HCT116 (cell line): ENCODE measurements at regions not wholly inside any gene's neighbourhood (a gene's known extent, or its start where the extent isn't known, plus 50 kb on each side); places are given as distances from the start of the nearest gene placed in this dataset.

Experiments
- ATAC-seq: fragments of 200-7000 bp; cut with Tn5 transposase; 2 replicates; pipeline ENCODE4 v1.9.1; 2020; ENCODE audit warnings: mild to moderate bottlenecking, moderate library complexity
- BruUV-seq: library from RNA; stranded (reverse); fragments of 400-500 nt; replicated peaks from 2 replicates; lab custom pipeline; 2021; lab: Mats Ljungman, UMichigan
- CTCF ChIA-PET: fragments of 300-600 bp; sonication (Branson Sonifier 250); formaldehyde crosslinking; loops from one replicate; lab custom pipeline; 2021; ENCODE audit warnings: antibody characterized with exemption; lab: Charles Lee
- POLR2A ChIA-PET: fragments of 300-600, 350-600 bp; sonication (Branson Sonifier 250); formaldehyde crosslinking; loops from one replicate; lab custom pipeline; 2021; ENCODE audit warnings: antibody characterized with exemption; lab: Charles Lee
- RAD21 ChIA-PET, 2 experiments: fragments of 300-600 bp; sonication (Branson Sonifier 250); formaldehyde crosslinking; loops; one replicate each; lab custom pipeline; 2023; ENCODE audit warnings: low total read pairs in 2 of 2; ENCODE audit not compliant: uncharacterized antibody in 2 of 2, unreplicated experiment in 2 of 2, low non-redundant PET in 1 of 2; lab: Charles Lee
- DNase-seq: peaks from one replicate; pipeline ENCODE4 v3.0.0-alpha.2; 2010; ENCODE audit warnings: low read depth, low spot score
- H2AFZ ChIP-seq: fragments of 200-600 bp; shearing (Covaris generic), sonication (generic); 2 replicates; pipeline ENCODE4 v1.6.1; 2017; ENCODE audit warnings: low read depth, mixed run types, mixed read lengths, antibody characterized with exemption, low read length; ENCODE audit not compliant: poor library complexity, severe bottlenecking
- H3K27ac ChIP-seq: 2 replicates; pipeline ENCODE4 v1.5.1; 2012; ENCODE audit warnings: low read depth, low read length
- H3K27me3 ChIP-seq: fragments of 200-600 bp; sonication (generic); 2 replicates; pipeline ENCODE4 v1.6.1; 2016; ENCODE audit warnings: mixed run types, low read length, mixed read lengths; ENCODE audit not compliant: insufficient read depth
- H3K36me3 ChIP-seq, 2 experiments: fragments of 200-500 bp in 1 of 2; fragments of 200-600 bp in 1 of 2; sonication (Bioruptor generic) in 1 of 2; sonication (generic) in 1 of 2; 2 replicates each; pipeline versions ENCODE4 v1.5.1 to v1.6.1; 2014 to 2016; ENCODE audit warnings: low read length in 2 of 2, inconsistent platforms in 1 of 2, mixed read lengths in 1 of 2, mixed run types in 1 of 2; ENCODE audit not compliant: insufficient read depth in 2 of 2, control insufficient read depth in 1 of 2
- H3K4me1 ChIP-seq, 2 experiments: fragments of 200-600 bp in 1 of 2; sonication (generic) in 1 of 2; 2 replicates each; pipeline versions ENCODE4 v1.5.1 to v1.6.1; 2012 to 2017; ENCODE audit warnings: low read length in 2 of 2, inconsistent platforms in 1 of 2, mild to moderate bottlenecking in 1 of 2, mixed read lengths in 1 of 2, mixed run types in 1 of 2, moderate library complexity in 1 of 2; ENCODE audit not compliant: insufficient read depth in 2 of 2, control insufficient read depth in 1 of 2
- H3K4me2 ChIP-seq: fragments of 200-600 bp; sonication (generic); 2 replicates; pipeline ENCODE4 v1.6.1; 2017; ENCODE audit warnings: mixed run types, low read length, mixed read lengths
- H3K4me3 ChIP-seq, 2 experiments: fragments of 200-600 bp in 1 of 2; sonication (generic) in 1 of 2; replicated peaks in 1 of 2; 2 replicates each; pipeline ENCODE4 v1.5.1; 2011 to 2016; ENCODE audit warnings: low read length in 2 of 2, control low read depth in 1 of 2, low read depth in 1 of 2, mild to moderate bottlenecking in 1 of 2, mixed read lengths in 1 of 2, mixed run types in 1 of 2
- H3K79me2 ChIP-seq: fragments of 200-600 bp; sonication (generic); 2 replicates; pipeline ENCODE4 v1.6.1; 2017; ENCODE audit warnings: mild to moderate bottlenecking, mixed run types, low read length, moderate library complexity, mixed read lengths; ENCODE audit not compliant: insufficient read depth
- H3K9ac ChIP-seq: fragments of 200-600 bp; sonication (generic); 2 replicates; pipeline ENCODE4 v1.6.1; 2016; ENCODE audit warnings: low read length, mixed read lengths
- H3K9me2 ChIP-seq: fragments of 200-600 bp; sonication (generic), shearing (Covaris generic); 2 replicates; pipeline ENCODE4 v1.6.1; 2017; ENCODE audit warnings: mixed run types, mild to moderate bottlenecking, moderate library complexity; ENCODE audit not compliant: insufficient read depth
- H3K9me3 ChIP-seq, 2 experiments: fragments of 200-500 bp in 1 of 2; fragments of 200-600 bp in 1 of 2; sonication (Bioruptor generic) in 1 of 2; sonication (generic) in 1 of 2; 2 replicates each; pipeline ENCODE4 v1.6.1; 2014 to 2017; ENCODE audit warnings: low read length in 2 of 2, mixed read lengths in 2 of 2, inconsistent platforms in 1 of 2, low read depth in 1 of 2, mild to moderate bottlenecking in 1 of 2, mixed run types in 1 of 2, moderate library complexity in 1 of 2; ENCODE audit not compliant: control insufficient read depth in 1 of 2, insufficient read depth in 1 of 2
- H4K20me1 ChIP-seq: fragments of 200-600 bp; sonication (generic), shearing (Covaris generic); 2 replicates; pipeline ENCODE4 v1.6.1; 2017; ENCODE audit warnings: mixed run types, mild to moderate bottlenecking, moderate library complexity; ENCODE audit not compliant: insufficient read depth
- ELF1 ChIP-seq: IDR thresholded peaks from 2 replicates; pipeline ENCODE4 v1.6.1; 2012; ENCODE audit warnings: low read depth, borderline replicate concordance
- EZH2 ChIP-seq: fragments of 200-600 bp; sonication (generic); IDR thresholded peaks from 2 replicates; pipeline ENCODE4 v1.6.1; 2017; ENCODE audit warnings: antibody characterized with exemption, mixed run types
- POLR2AphosphoS5 ChIP-seq: IDR thresholded peaks from 2 replicates; pipeline ENCODE4 v1.6.1; 2011; ENCODE audit warnings: mild to moderate bottlenecking, low read depth, low read length, moderate library complexity
- RAD21 ChIP-seq: IDR thresholded peaks from 2 replicates; pipeline ENCODE4 v1.6.1; 2012; ENCODE audit warnings: low read depth, mild to moderate bottlenecking
- SIN3A ChIP-seq: IDR thresholded peaks from 2 replicates; pipeline ENCODE4 v1.6.1; 2012; ENCODE audit warnings: low read depth
- SP1 ChIP-seq: IDR thresholded peaks from 2 replicates; pipeline ENCODE4 v1.6.1; 2012; ENCODE audit warnings: low read depth
- ZNF274 ChIP-seq: fragments of 200-500 bp; sonication (Bioruptor generic); IDR thresholded peaks from 2 replicates; pipeline ENCODE4 v1.6.1; 2014; ENCODE audit warnings: mild to moderate bottlenecking, low read depth, low read length, inconsistent platforms
- intact Hi-C: fragments of 100-400 bp; cut with micrococcal nuclease; formaldehyde crosslinking; loops from 2 replicates; pipeline ENCODE4 v1.10.0; 2022
- TF ChIP-seq, protein P1 (sequence below): IDR thresholded peaks from 2 replicates; pipeline ENCODE4 v1.6.1; 2011; ENCODE audit warnings: mild to moderate bottlenecking, low read length, moderate library complexity; ENCODE audit not compliant: insufficient replicate concordance; ENCODE audit errors: extremely low read depth

DNA sequence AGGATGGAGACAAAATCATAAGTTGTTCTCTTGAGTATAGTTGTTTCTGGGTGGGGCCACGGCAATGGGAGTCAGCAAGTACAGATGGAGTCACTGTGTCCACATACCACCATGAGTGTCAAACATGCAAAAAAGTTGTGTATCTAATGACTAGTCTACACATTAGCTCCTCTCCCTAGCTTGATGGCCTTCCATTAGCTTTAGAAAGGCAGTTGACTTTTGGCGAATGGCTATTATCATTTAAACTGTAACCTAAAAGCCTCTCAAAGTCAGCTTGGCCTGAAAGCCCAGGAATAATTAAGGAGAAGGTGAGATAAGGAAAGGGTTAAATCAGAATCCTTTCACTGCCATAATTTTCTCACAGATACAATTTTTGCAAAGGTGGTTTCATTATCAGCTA, 95.5 kb upstream of the MEOX2 start (continued):
- TF ChIP-seq SIN3A, result no peak
- TF ChIP-seq, all 23 proteins: peak for 0

DNA sequence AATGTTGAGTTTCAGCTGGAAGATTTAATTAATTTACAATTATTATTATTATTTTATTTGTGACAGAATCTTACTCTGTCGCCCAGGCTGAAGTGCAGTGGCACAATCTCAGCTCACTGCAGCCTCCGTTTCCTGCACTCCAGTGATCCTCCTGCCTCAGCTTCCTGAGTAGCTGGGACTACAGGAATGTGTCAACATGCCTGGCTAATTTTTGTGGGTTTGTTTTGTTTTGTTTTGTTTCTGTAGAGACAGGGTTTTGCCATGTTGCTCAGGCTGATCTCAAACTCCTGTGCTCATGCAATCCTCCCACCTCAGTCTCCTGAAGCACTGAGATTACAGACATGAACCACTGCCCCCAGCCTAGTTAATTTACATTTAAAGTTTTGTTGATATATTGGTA, 93.8 kb upstream of the MEOX2 start:
- no peak for ATAC-seq
- intact Hi-C loops, result no loop called here
- no peak overlapping the region for H3K27ac ChIP-seq
- no peaks in the 10 kb centered on the region for H3K4me1 ChIP-seq
- peaks cover 3% of the 10 kb centered on the region; the same call in 1 of the 2 replicates for H3K9me2 ChIP-seq
- no peaks in the 10 kb centered on the region for H3K79me2 ChIP-seq
- BruUV-seq, result no TSS peak
- H3K4me3 ChIP-seq, result no peak overlapping the region
- no peak overlapping the region for H2AFZ ChIP-seq
- no peak for TF ChIP-seq RAD21
- TF ChIP-seq, protein P1, sequence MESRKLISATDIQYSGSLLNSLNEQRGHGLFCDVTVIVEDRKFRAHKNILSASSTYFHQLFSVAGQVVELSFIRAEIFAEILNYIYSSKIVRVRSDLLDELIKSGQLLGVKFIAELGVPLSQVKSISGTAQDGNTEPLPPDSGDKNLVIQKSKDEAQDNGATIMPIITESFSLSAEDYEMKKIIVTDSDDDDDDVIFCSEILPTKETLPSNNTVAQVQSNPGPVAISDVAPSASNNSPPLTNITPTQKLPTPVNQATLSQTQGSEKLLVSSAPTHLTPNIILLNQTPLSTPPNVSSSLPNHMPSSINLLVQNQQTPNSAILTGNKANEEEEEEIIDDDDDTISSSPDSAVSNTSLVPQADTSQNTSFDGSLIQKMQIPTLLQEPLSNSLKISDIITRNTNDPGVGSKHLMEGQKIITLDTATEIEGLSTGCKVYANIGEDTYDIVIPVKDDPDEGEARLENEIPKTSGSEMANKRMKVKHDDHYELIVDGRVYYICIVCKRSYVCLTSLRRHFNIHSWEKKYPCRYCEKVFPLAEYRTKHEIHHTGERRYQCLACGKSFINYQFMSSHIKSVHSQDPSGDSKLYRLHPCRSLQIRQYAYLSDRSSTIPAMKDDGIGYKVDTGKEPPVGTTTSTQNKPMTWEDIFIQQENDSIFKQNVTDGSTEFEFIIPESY, result no peak
- TF ChIP-seq EZH2, result no peak
- TF ChIP-seq ELF1, result no peak
- TF ChIP-seq ZNF274, result no peak
- TF ChIP-seq SP1, result no peak
- TF ChIP-seq POLR2AphosphoS5, result no peak
- TF ChIP-seq, all 23 proteins: peak for 0
- Histone ChIP-seq H3K36me3 (no peaks in the 10 kb centered on the region), H3K4me2 (no peak overlapping the region), H3K27me3 (no peaks in the 10 kb centered on the region), H4K20me1 (no peaks in the 10 kb centered on the region), H3K9ac (no peak overlapping the region), H3K9me3 (no peaks in the 10 kb centered on the region)
- RAD21 ChIA-PET, result no interaction called here
- DNase-seq, result no peak
- CTCF ChIA-PET, result no interaction called here
- POLR2A ChIA-PET, result no interaction called here
